ENCODE measurements at regions not wholly inside any gene's neighbourhood (a gene's known extent, or its start where the extent isn't known, plus 50 kb on each side); places are given as distances from the start of the nearest gene placed in this dataset.

DNA sequence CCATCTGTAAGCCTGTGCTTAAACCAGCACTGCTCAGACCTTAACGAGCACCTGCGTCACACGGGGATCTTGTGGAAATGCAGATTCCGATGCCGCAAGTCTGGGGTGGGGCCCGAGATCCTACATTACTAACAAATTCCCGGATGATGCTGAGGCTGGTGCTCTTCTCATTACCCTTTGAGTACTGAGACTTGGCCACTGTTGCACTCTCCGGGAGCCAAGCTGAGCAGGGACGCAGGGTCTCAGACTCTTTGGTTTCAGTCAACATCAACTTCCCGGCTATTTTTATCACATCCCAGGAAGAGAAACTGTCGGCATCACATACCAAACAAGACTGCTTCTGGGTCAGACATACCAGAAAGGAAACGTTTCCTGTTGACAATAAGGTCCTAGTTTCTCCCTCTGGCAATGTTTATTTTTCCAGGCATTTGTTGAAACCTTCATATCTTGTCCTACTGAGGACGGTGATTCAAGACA is 276.6 kb downstream of the SHQ1 start:
- H3K9me2 ChIP-seq (replicated peaks; ENCODE audit: insufficient read depth, low read length), result no peaks in the 10 kb centered on the region
- H3K27me3 ChIP-seq (ENCODE audit: low read length), result no peaks in the 10 kb centered on the region
- no peak overlapping the region for H3K9ac ChIP-seq (ENCODE audit: low read length)
- no peak overlapping the region for H2AFZ ChIP-seq (ENCODE audit: low read length)
- no peak overlapping the region for H3K27ac ChIP-seq (ENCODE audit: low read length)
- H3K4me1 ChIP-seq (ENCODE audit: low read length), result no peaks in the 10 kb centered on the region
- DNase-seq, result no peak
- H4K20me1 ChIP-seq (ENCODE audit: insufficient read depth, low read depth, low read length), result no peaks in the 10 kb centered on the region
- H3K36me3 ChIP-seq (ENCODE audit: insufficient read depth, low read length), result no peaks in the 10 kb centered on the region
- no peak overlapping the region for H3K4me3 ChIP-seq (ENCODE audit: low read length)
- H3K4me2 ChIP-seq (ENCODE audit: low read depth, low read length, poor library complexity, severe bottlenecking), result no peak overlapping the region
- H3K9me3 ChIP-seq (ENCODE audit: low read length), result no peaks in the 10 kb centered on the region
- H3K79me2 ChIP-seq (ENCODE audit: low read length), result no peaks in the 10 kb centered on the region

DNA sequence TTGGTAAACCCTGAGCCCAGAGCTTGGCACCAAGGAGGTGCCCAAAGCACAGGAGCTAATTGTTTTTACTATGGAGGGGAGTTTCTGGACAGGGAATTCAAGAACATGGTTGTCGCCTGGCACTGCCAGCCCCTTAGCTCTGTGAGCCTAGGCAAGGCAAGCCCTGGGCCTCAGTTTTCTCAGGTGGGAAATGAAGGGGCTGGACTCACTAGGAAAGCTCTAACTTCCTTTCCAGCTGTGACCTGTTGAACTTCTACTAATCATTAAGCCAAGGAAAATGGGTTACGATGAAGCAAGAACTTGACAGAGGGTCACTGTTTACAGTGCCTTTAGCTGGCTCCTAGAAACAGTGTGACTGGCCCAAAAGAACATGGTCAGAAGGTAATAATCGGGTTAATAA is 277.2 kb downstream of the SHQ1 start:
- no peak overlapping the region for H2AFZ ChIP-seq (ENCODE audit: low read length)
- no peaks in the 10 kb centered on the region for H3K27me3 ChIP-seq (ENCODE audit: low read length)
- no peak overlapping the region for H3K9ac ChIP-seq (ENCODE audit: low read length)
- no peaks in the 10 kb centered on the region for H3K9me3 ChIP-seq (ENCODE audit: low read length)
- no peak overlapping the region for H3K27ac ChIP-seq (ENCODE audit: low read length)
- no peaks in the 10 kb centered on the region for H3K36me3 ChIP-seq (ENCODE audit: insufficient read depth, low read length)
- no peak for DNase-seq
- no peak overlapping the region for H3K4me2 ChIP-seq (ENCODE audit: low read depth, low read length, poor library complexity, severe bottlenecking)
- H3K79me2 ChIP-seq (ENCODE audit: low read length), result no peaks in the 10 kb centered on the region
- H4K20me1 ChIP-seq (ENCODE audit: insufficient read depth, low read depth, low read length), result no peaks in the 10 kb centered on the region
- H3K4me3 ChIP-seq (ENCODE audit: low read length), result no peak overlapping the region
- H3K9me2 ChIP-seq (replicated peaks; ENCODE audit: insufficient read depth, low read length), result no peaks in the 10 kb centered on the region
- H3K4me1 ChIP-seq (ENCODE audit: low read length), result no peaks in the 10 kb centered on the region

DNA sequence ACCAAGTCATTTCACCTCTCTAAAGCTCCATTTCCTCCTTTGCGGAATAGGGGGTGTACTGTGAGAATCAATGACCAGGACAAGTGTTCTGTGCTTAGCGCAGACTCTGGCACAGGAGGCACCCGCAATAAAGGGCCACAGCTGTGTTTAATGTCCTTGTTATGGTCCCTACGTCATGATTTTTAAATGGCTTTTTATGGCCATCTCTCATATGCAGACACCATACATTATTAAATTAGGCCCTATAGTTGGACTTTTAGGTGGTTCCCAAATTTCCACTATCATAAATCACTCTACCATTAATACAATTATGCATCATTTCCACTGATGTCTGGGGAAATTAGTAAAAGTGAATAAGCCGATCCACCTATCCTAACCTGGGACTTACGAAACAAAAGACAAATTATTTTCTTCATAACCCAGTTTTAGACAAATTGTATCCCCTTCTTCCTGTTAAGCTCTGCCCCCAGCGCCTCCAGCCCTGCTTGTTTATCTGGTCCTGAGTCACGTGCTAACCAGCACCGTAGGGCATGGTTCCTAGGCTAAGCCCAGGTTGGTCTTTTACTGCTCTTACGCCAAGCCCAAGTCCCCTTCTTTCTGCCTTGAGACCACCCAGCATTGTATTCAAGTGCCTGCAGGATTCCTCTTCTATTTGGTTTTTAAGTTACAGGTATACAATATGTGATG is 278.3 kb downstream of the SHQ1 start:
- Histone ChIP-seq H3K27me3 (ENCODE audit: low read length) (no peaks in the 10 kb centered on the region), H3K36me3 (ENCODE audit: insufficient read depth, low read length) (no peaks in the 10 kb centered on the region), H3K4me2 (ENCODE audit: low read depth, low read length, poor library complexity, severe bottlenecking) (no peak overlapping the region), H3K9ac (ENCODE audit: low read length) (no peak overlapping the region), H3K9me2 (replicated peaks; ENCODE audit: insufficient read depth, low read length) (no peaks in the 10 kb centered on the region), H3K9me3 (ENCODE audit: low read length) (no peaks in the 10 kb centered on the region), H4K20me1 (ENCODE audit: insufficient read depth, low read depth, low read length) (no peaks in the 10 kb centered on the region), H3K4me1 (ENCODE audit: low read length) (no peaks in the 10 kb centered on the region), H3K79me2 (ENCODE audit: low read length) (no peaks in the 10 kb centered on the region), H3K27ac (ENCODE audit: low read length) (no peak overlapping the region), H2AFZ (ENCODE audit: low read length) (no peak overlapping the region), H3K4me3 (ENCODE audit: low read length) (no peak overlapping the region)
- DNase-seq, result no peak

DNA sequence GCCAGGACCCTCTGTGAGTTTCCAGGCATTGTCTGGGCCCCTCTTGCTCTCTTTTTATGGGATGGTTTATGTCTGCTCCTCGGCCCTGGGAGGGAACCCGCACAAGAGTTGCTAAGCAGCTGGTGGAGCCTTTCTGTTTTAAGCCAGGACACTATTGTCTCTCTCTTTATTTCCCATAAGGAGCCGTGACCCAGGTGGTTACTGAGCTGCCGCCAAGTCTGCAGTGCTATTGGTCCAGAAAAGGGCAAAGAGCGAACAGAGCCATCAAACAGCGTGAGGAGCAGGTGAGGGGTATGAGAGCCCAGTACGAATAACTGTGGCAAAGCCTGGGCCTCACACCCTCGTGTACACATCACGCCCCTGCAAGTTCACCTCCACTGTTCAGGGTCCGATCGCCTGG is 280.2 kb downstream of the SHQ1 start:
- Histone ChIP-seq H3K9me3 (ENCODE audit: low read length) (no peaks in the 10 kb centered on the region), H4K20me1 (ENCODE audit: insufficient read depth, low read depth, low read length) (no peaks in the 10 kb centered on the region), H3K4me1 (ENCODE audit: low read length) (no peaks in the 10 kb centered on the region), H3K4me2 (ENCODE audit: low read depth, low read length, poor library complexity, severe bottlenecking) (no peak overlapping the region), H3K9ac (ENCODE audit: low read length) (no peak overlapping the region), H3K79me2 (ENCODE audit: low read length) (no peaks in the 10 kb centered on the region), H3K4me3 (ENCODE audit: low read length) (no peak overlapping the region), H3K36me3 (ENCODE audit: insufficient read depth, low read length) (no peaks in the 10 kb centered on the region), H2AFZ (ENCODE audit: low read length) (no peak overlapping the region), H3K27me3 (ENCODE audit: low read length) (0 out of 2 replicates have a peak, but pooled peaks cover 3% of the 10 kb centered on the region), H3K9me2 (replicated peaks; ENCODE audit: insufficient read depth, low read length) (no peaks in the 10 kb centered on the region), H3K27ac (ENCODE audit: low read length) (no peak overlapping the region)
- DNase-seq, result no peak

DNA sequence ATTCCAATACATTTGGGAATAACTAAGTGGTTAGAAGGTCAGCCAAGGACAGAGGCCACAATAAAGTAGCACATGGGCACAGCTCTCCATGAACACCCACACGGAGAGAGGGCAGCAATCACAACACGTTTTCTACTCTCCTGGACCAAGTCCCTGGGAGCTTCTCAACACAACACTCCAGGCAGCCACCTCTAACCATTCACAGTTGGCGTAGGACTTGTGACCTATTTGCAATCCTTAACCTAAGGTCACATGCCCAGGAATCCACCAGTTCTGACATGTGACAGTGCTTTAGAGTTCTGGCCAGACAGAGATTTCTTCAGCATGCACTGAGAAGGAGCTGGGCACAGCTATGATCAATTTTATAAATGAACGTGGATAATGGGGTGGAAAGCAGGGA is 280.8 kb downstream of the SHQ1 start:
- no peak overlapping the region for H3K9ac ChIP-seq (ENCODE audit: low read length)
- H3K9me3 ChIP-seq (ENCODE audit: low read length), result no peaks in the 10 kb centered on the region
- no peaks in the 10 kb centered on the region for H3K4me1 ChIP-seq (ENCODE audit: low read length)
- H3K9me2 ChIP-seq (replicated peaks; ENCODE audit: insufficient read depth, low read length), result no peaks in the 10 kb centered on the region
- 0 out of 2 replicates have a peak, but pooled peaks cover 3% of the 10 kb centered on the region for H3K27me3 ChIP-seq (ENCODE audit: low read length)
- no peak overlapping the region for H3K27ac ChIP-seq (ENCODE audit: low read length)
- no peaks in the 10 kb centered on the region for H3K36me3 ChIP-seq (ENCODE audit: insufficient read depth, low read length)
- no peak overlapping the region for H3K4me3 ChIP-seq (ENCODE audit: low read length)
- H3K4me2 ChIP-seq (ENCODE audit: low read depth, low read length, poor library complexity, severe bottlenecking), result no peak overlapping the region
- DNase-seq, result no peak
- no peaks in the 10 kb centered on the region for H4K20me1 ChIP-seq (ENCODE audit: insufficient read depth, low read depth, low read length)
- H2AFZ ChIP-seq (ENCODE audit: low read length), result no peak overlapping the region
- H3K79me2 ChIP-seq (ENCODE audit: low read length), result no peaks in the 10 kb centered on the region

DNA sequence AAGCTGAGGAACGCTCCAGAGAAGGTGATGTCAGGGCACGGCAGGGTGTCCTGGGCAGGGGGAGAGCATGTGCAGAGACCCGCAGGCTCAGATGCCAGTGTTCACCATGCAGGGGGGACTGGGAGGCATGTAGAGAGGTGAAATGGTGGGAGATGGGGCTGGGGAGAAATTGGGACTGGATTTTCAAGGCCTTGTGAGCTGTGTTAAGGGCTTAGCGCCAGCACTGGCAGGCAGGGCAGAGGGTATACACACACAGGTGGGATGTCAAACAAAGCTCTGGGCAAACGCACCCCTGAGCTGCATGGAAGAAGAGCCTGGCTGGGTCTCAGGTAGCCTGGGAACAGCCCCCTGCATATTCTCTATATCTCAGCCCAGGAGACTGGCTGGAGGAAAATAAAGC is 282.7 kb downstream of the SHQ1 start:
- Histone ChIP-seq H3K9me2 (replicated peaks; ENCODE audit: insufficient read depth, low read length) (no peaks in the 10 kb centered on the region), H3K4me1 (ENCODE audit: low read length) (no peaks in the 10 kb centered on the region)

DNA sequence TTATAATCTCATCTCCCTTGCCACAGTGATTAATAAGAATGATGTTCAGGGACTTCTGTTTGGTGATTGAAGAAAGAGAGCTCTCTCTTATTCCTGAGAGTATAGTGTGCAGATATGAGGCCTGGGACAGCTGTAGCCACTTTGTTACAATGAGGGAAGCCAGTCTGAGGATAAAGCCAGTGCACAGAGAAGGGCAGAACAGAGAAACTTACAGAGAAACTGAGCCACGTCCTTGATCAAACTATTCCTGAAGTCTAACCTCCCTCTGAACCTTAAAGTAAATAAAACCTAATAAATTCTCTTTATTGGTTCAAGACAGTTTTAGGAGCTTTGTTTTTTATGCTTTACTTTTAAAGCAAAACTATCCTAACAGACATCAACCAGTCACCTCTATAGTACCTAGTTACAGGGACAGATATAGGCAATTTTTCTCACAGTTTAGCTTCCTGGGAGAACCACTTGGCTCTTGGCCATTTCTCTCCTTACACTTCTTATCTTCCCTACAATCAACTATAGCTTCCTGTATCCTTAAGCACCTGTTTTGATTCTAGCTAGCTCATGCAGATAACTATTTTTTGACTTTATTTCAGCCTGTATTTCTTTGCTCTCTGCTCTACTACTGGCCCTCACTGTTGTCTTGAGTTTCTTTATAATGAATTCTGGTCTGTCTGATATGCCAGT is 284.4 kb downstream of the SHQ1 start:
- H3K4me2 ChIP-seq (ENCODE audit: low read depth, low read length, poor library complexity, severe bottlenecking), result no peak overlapping the region
- H3K9me2 ChIP-seq (replicated peaks; ENCODE audit: insufficient read depth, low read length), result no peaks in the 10 kb centered on the region
- H3K4me1 ChIP-seq (ENCODE audit: low read length), result no peaks in the 10 kb centered on the region
- H3K79me2 ChIP-seq (ENCODE audit: low read length), result no peaks in the 10 kb centered on the region
- no peaks in the 10 kb centered on the region for H3K9me3 ChIP-seq (ENCODE audit: low read length)
- no peaks in the 10 kb centered on the region for H4K20me1 ChIP-seq (ENCODE audit: insufficient read depth, low read depth, low read length)
- no peak overlapping the region for H3K27ac ChIP-seq (ENCODE audit: low read length)
- no peak overlapping the region for H3K9ac ChIP-seq (ENCODE audit: low read length)
- H3K36me3 ChIP-seq (ENCODE audit: insufficient read depth, low read length), result no peaks in the 10 kb centered on the region
- H3K4me3 ChIP-seq (ENCODE audit: low read length), result no peak overlapping the region
- no peak for DNase-seq
- 0 out of 2 replicates have a peak, but pooled peaks cover 3% of the 10 kb centered on the region for H3K27me3 ChIP-seq (ENCODE audit: low read length)
- no peak overlapping the region for H2AFZ ChIP-seq (ENCODE audit: low read length)

More for the DNA sequence above, 282.7 kb downstream of the SHQ1 start:
- Histone ChIP-seq H3K27ac (ENCODE audit: low read length) (no peak overlapping the region), H3K27me3 (ENCODE audit: low read length) (0 out of 2 replicates have a peak, but pooled peaks cover 3% of the 10 kb centered on the region), H3K4me3 (ENCODE audit: low read length) (no peak overlapping the region), H4K20me1 (ENCODE audit: insufficient read depth, low read depth, low read length) (no peaks in the 10 kb centered on the region), H3K9ac (ENCODE audit: low read length) (no peak overlapping the region), H3K4me2 (ENCODE audit: low read depth, low read length, poor library complexity, severe bottlenecking) (no peak overlapping the region), H3K36me3 (ENCODE audit: insufficient read depth, low read length) (no peaks in the 10 kb centered on the region), H3K9me3 (ENCODE audit: low read length) (no peaks in the 10 kb centered on the region), H3K79me2 (ENCODE audit: low read length) (no peaks in the 10 kb centered on the region), H2AFZ (ENCODE audit: low read length) (no peak overlapping the region)
- no peak for DNase-seq

DNA sequence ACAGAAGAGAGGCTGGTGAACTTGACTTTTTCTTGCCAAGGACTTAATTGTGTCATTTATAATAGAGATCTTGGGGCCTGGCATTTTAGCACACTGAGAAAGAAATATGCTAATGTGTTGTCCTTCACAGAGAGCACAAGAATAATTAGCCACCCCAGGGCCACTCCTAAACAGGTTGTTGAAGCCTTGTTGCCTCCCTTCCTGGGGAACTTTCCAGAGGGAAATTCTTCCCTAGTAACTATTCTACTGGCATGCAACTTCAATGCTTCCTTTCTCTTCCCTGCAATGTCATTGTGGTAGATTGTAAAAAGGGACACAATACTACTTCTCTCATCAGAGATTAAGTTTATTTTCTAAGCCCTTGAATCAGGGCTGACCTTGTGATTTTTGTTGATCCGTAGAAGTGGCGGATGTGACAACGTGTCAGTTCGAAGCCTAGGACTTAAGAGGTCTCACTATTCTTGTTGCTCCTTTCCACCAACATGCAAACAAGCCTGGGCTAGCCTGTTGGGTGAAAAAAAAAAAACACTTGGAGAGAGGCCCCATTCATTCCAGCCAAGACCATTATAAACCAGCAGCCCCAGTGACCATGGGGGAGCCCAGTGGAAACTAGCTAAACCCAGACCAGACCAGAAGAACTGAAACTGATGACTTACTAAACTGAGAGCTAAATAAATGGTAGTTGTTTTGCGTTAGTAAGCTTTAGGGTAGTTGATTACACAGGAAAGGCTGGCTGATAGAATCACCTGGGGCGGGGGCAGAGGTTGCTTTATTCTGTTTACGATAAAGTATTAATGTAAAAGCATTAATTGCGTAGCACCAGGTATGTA is 287.2 kb downstream of the SHQ1 start:
- DNase-seq, result no peak
- Histone ChIP-seq H3K9me3 (ENCODE audit: low read length) (no peaks in the 10 kb centered on the region), H3K4me1 (ENCODE audit: low read length) (no peaks in the 10 kb centered on the region), H4K20me1 (ENCODE audit: insufficient read depth, low read depth, low read length) (no peaks in the 10 kb centered on the region), H3K9ac (ENCODE audit: low read length) (no peak overlapping the region), H3K27ac (ENCODE audit: low read length) (no peak overlapping the region), H3K9me2 (replicated peaks; ENCODE audit: insufficient read depth, low read length) (no peaks in the 10 kb centered on the region), H3K27me3 (ENCODE audit: low read length) (0 out of 2 replicates have a peak, but pooled peaks cover 3% of the 10 kb centered on the region), H2AFZ (ENCODE audit: low read length) (no peak overlapping the region), H3K36me3 (ENCODE audit: insufficient read depth, low read length) (no peaks in the 10 kb centered on the region), H3K79me2 (ENCODE audit: low read length) (no peaks in the 10 kb centered on the region), H3K4me2 (ENCODE audit: low read depth, low read length, poor library complexity, severe bottlenecking) (no peak overlapping the region), H3K4me3 (ENCODE audit: low read length) (no peak overlapping the region)
